WERI-Rb-1 (cell line): ENCODE measurements at regions not wholly inside any gene's neighbourhood (a gene's known extent, or its start where the extent isn't known, plus 50 kb on each side); places are given as distances from the start of the nearest gene placed in this dataset.

Experiments
- DNase-seq: peaks from one replicate; pipeline ENCODE4 v3.0.0-alpha.2; 2020
- H3K27ac ChIP-seq: fragments of 250-450 bp; sonication (Bioruptor Pico); 2 replicates; pipeline ENCODE4 v1.5.1; 2020; ENCODE audit warnings: mild to moderate bottlenecking, moderate library complexity
- H3K27me3 ChIP-seq: fragments of 250-450 bp; sonication (Bioruptor Pico); 2 replicates; pipeline ENCODE4 v1.5.1; 2021; ENCODE audit warnings: mild to moderate bottlenecking, low read depth, moderate library complexity; ENCODE audit not compliant: insufficient read depth, severe bottlenecking
- H3K36me3 ChIP-seq: fragments of 250-450 bp; sonication (Bioruptor Pico); 2 replicates; pipeline ENCODE4 v1.5.1; 2020; ENCODE audit warnings: mild to moderate bottlenecking, moderate library complexity
- H3K4me3 ChIP-seq: 2 replicates; pipeline ENCODE4 v1.5.1; 2011; ENCODE audit warnings: low read depth, mild to moderate bottlenecking, control low read depth, low read length
- H3K9me3 ChIP-seq: fragments of 250-450 bp; sonication (Bioruptor Pico); 2 replicates; pipeline ENCODE4 v1.5.1; 2021; ENCODE audit warnings: mild to moderate bottlenecking, moderate library complexity; ENCODE audit not compliant: severe bottlenecking
- TF ChIP-seq, protein P1 (sequence below): IDR thresholded peaks from 2 replicates; pipeline ENCODE4 v1.5.1; 2011; ENCODE audit warnings: low read depth, mild to moderate bottlenecking, control low read depth, inconsistent platforms, low read length

DNA sequence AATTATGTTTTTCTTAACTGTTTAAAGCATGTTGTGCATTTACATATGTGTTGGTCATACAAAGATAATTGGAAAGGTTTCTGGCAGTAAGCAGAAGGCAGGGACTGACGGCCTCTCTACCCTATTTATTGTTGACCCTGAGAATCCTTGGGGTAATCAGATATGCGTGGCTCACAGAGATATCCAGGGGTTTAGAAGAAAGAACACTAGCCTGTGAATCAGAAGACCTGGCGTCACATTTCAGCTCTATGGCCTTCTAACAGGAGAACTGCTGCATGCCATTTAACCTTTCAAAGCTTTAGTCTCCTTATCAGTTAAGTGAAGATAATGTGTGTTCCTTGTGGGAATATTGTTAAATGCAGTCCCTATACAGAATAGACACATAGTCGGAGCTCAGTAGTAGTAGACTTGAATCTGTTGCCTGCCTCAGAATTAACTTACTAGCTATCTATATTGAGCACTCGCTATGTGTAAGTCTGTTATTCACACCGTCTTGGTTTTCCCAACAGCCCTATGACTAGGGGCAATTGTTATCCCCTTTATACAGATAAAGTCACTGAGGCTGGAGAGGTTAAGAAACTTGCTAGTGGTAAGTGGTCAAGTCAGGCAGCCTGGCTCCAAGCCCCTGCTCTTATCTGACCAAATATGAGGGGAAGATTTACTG lies 129.6 kb upstream of the ANKRD1 start:
- TF ChIP-seq, protein P1, sequence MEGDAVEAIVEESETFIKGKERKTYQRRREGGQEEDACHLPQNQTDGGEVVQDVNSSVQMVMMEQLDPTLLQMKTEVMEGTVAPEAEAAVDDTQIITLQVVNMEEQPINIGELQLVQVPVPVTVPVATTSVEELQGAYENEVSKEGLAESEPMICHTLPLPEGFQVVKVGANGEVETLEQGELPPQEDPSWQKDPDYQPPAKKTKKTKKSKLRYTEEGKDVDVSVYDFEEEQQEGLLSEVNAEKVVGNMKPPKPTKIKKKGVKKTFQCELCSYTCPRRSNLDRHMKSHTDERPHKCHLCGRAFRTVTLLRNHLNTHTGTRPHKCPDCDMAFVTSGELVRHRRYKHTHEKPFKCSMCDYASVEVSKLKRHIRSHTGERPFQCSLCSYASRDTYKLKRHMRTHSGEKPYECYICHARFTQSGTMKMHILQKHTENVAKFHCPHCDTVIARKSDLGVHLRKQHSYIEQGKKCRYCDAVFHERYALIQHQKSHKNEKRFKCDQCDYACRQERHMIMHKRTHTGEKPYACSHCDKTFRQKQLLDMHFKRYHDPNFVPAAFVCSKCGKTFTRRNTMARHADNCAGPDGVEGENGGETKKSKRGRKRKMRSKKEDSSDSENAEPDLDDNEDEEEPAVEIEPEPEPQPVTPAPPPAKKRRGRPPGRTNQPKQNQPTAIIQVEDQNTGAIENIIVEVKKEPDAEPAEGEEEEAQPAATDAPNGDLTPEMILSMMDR: no peak
- Histone ChIP-seq H3K9me3 (no peaks in the 10 kb centered on the region), H3K4me3 (no peak overlapping the region), H3K27me3 (no peaks in the 10 kb centered on the region), H3K36me3 (no peaks in the 10 kb centered on the region), H3K27ac (no peak overlapping the region)
- no peak for DNase-seq

DNA sequence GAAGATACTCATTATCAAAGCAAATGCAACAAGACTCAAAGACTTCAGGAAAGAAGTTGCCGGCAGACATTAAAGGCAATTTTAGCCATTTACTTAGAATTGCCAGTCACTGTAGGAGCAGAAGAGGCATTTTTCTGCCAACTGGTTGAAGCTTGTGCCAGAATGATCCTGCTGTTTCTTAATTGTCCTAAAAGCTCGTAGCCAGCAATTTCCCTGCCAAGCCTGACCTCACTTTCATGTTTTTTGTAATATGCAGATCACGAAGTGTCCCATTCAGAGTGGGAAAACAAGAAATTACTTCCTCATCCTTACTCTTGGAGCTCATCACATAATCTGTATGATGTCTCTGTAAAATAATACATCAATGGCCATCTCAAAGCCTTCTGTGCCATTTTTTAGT lies 130.9 kb upstream of the ANKRD1 start:
- Histone ChIP-seq H3K36me3 (no peaks in the 10 kb centered on the region), H3K4me3 (no peak overlapping the region), H3K27ac (no peak overlapping the region), H3K27me3 (no peaks in the 10 kb centered on the region), H3K9me3 (no peaks in the 10 kb centered on the region)
- no peak for DNase-seq
- TF ChIP-seq, protein P1: no peak

DNA sequence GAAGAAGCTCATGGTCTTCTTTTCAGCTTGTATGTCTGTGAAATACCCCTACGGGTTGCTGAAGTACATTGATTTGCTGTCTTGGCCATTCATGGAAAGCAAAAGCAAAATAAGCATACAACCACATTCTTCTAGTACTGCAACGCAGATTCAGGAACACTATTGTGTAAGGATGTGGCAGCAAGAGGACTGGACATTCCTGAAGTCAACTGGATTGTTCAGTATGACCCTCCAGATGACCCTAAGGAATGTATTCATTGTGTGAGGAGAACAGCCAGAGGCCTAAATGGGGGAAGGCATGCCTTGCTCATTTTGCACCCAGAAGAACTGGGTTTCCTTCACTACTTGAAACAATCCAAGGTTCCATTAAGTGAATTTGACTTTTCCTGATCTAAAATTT lies 133.4 kb upstream of the ANKRD1 start:
- no peaks in the 10 kb centered on the region for H3K9me3 ChIP-seq
- TF ChIP-seq, protein P1: no peak
- DNase-seq: no peak

DNA sequence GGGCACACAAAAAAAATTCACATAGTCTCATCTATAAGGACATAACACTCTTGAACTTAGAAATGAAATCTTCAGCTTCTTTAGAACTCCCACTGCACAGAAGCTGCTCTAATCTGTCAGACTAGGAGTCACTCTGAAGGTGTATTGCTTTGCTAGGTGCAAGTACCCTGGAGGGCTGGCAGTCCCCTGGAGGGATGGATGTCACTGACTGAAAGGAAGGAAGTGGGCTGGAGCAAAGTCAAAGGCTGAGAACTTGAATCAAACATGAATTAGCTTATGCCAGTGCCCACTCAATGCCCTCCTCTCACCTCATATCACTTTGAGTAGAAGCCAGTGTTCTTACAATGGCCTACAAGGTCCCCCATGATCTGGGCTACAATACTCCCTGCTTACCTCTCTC lies 140.3 kb upstream of the ANKRD1 start:
- Histone ChIP-seq H3K4me3 (no peak overlapping the region), H3K36me3 (no peaks in the 10 kb centered on the region), H3K27ac (no peak overlapping the region), H3K9me3 (no peaks in the 10 kb centered on the region), H3K27me3 (no peaks in the 10 kb centered on the region)
- no peak for DNase-seq
- TF ChIP-seq, protein P1: no peak

More for the DNA sequence above, 133.4 kb upstream of the ANKRD1 start:
- Histone ChIP-seq H3K36me3 (no peaks in the 10 kb centered on the region), H3K27me3 (no peaks in the 10 kb centered on the region), H3K27ac (no peak overlapping the region), H3K4me3 (no peak overlapping the region)

DNA sequence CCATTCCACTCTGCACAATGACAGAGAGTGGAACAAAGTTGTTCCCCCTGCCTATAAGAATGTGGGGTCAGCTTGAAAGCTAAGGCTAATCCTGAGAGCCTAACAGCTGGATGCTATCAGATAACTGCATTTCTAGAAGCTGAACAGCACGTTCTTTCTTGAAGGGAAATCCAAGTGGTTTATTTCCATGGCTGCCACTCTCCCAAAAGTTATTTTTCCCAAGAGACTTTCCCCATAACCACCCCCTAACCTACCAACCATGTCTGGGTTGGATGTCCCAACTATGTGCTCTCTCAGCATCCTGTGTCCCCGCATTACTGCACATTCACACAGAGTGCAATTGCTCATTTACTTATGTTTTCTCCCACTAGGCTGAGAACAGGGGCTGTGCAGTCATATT lies 140.7 kb upstream of the ANKRD1 start:
- Histone ChIP-seq H3K27ac (no peak overlapping the region), H3K27me3 (no peaks in the 10 kb centered on the region), H3K4me3 (no peak overlapping the region), H3K36me3 (no peaks in the 10 kb centered on the region), H3K9me3 (no peaks in the 10 kb centered on the region)
- TF ChIP-seq, protein P1: no peak
- DNase-seq: no peak

DNA sequence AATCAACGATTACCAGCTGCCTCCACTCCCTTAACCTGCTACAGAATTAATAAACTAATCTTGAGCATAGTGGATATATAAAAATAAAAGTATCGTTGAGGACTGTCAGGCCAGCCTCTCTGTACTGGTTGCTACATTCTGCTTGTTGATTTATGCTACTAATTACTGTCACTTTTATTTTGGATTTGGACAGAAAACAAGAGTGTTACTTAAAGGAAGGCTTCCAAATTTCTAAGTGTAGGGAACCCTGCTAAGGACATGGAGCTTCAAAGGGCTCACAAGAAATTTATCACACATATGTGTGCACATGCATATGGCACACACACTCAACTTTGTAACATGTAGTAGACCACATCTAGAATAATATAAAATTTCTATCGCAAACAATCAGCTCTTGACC lies 141.2 kb upstream of the ANKRD1 start:
- Histone ChIP-seq H3K36me3 (no peaks in the 10 kb centered on the region), H3K9me3 (no peaks in the 10 kb centered on the region), H3K27me3 (no peaks in the 10 kb centered on the region), H3K27ac (no peak overlapping the region), H3K4me3 (no peak overlapping the region)
- TF ChIP-seq, protein P1: no peak
- no peak for DNase-seq
